SK-N-SH (cell line): ENCODE measurements at regions not wholly inside any gene's neighbourhood (a gene's known extent, or its start where the extent isn't known, plus 50 kb on each side); places are given as distances from the start of the nearest gene placed in this dataset.

Experiments used
- CTCF ChIA-PET: fragments of 300-600, 350-600 bp; formaldehyde crosslinking; extraction: SDS; loops from one replicate; lab custom pipeline; 2021; lab: Yijun Ruan, JAX
- POLR2A ChIA-PET: fragments of 350-600 bp; sonication (Branson Sonifier 250); formaldehyde crosslinking; extraction: SDS; loops from one replicate; lab custom pipeline; 2020; ENCODE audit warnings: antibody characterized with exemption, inconsistent platforms; lab: Yijun Ruan, JAX
- DNase-seq: peaks from one replicate; pipeline ENCODE4 v3.0.0; 2012
- H2AFZ ChIP-seq: fragments of 200-600 bp; sonication (generic); 2 replicates; pipeline ENCODE4 v1.8.1; 2016; ENCODE audit warnings: antibody characterized with exemption, mild to moderate bottlenecking, low read depth
- H3F3A ChIP-seq: fragments of 200-600 bp; sonication (generic); replicated peaks from 2 replicates; pipeline ENCODE3; 2016; ENCODE audit warnings: antibody characterized with exemption, mild to moderate bottlenecking; ENCODE audit not compliant: insufficient read depth
- H3K27ac ChIP-seq, 2 experiments: fragments of 200-500 bp in 1 of 2; fragments of 200-600 bp in 1 of 2; sonication (Bioruptor generic) in 1 of 2; sonication (generic), shearing (Covaris generic) in 1 of 2; 2 replicates each; pipeline versions ENCODE4 v1.5.1 to v1.6.1; 2014 to 2016; ENCODE audit warnings: low read depth in 2 of 2, inconsistent platforms in 1 of 2, low read length in 1 of 2, mild to moderate bottlenecking in 1 of 2, mixed read lengths in 1 of 2
- H3K27me3 ChIP-seq: fragments of 200-600 bp; sonication (generic), shearing (Covaris generic); 2 replicates; pipeline ENCODE4 v1.6.1; 2016; ENCODE audit warnings: mixed run types; ENCODE audit not compliant: insufficient read depth
- H3K36me3 ChIP-seq, 2 experiments: fragments of 200-500 bp in 1 of 2; fragments of 200-600 bp in 1 of 2; sonication (Bioruptor generic) in 1 of 2; sonication (generic) in 1 of 2; replicated peaks in 1 of 2; 2 replicates each; pipeline versions ENCODE3 to v1.5.1; 2014 to 2016; ENCODE audit warnings: low read length in 1 of 2, mild to moderate bottlenecking in 1 of 2; ENCODE audit not compliant: insufficient read depth in 2 of 2, control insufficient read depth in 1 of 2
- H3K4me1 ChIP-seq, 2 experiments: fragments of 200-500 bp in 1 of 2; fragments of 200-600 bp in 1 of 2; sonication (Bioruptor generic) in 1 of 2; sonication (generic), shearing (Covaris generic) in 1 of 2; 2 replicates each; pipeline versions ENCODE4 v1.5.1 to v1.6.1; 2014 to 2016; ENCODE audit warnings: low read depth in 1 of 2, low read length in 1 of 2, mixed run types in 1 of 2; ENCODE audit not compliant: insufficient read depth in 2 of 2, control insufficient read depth in 1 of 2
- H3K4me2 ChIP-seq: fragments of 200-600 bp; sonication (generic), shearing (Covaris generic); 2 replicates; pipeline ENCODE4 v1.6.1; 2017; ENCODE audit warnings: mixed run types
- H3K4me3 ChIP-seq, 2 experiments: fragments of 200-500 bp in 1 of 2; fragments of 200-600 bp in 1 of 2; sonication (Bioruptor generic) in 1 of 2; sonication (generic), shearing (Covaris generic) in 1 of 2; 2 replicates each; pipeline versions ENCODE4 v1.5.1 to v1.8.1; 2014 to 2016; ENCODE audit warnings: low read depth in 2 of 2, inconsistent platforms in 1 of 2, low read length in 1 of 2, mild to moderate bottlenecking in 1 of 2, mixed read lengths in 1 of 2, moderate library complexity in 1 of 2
- H3K79me2 ChIP-seq: fragments of 200-600 bp; sonication (generic); 2 replicates; pipeline ENCODE4 v1.8.1; 2017; ENCODE audit warnings: mild to moderate bottlenecking; ENCODE audit not compliant: insufficient read depth
- H3K9ac ChIP-seq: fragments of 200-600 bp; sonication (generic); 2 replicates; pipeline ENCODE4 v1.6.1; 2017; ENCODE audit warnings: mixed run types
- H3K9me2 ChIP-seq: fragments of 200-600 bp; sonication (generic); 2 replicates; pipeline ENCODE4 v1.6.1; 2017; ENCODE audit warnings: mixed run types
- H3K9me3 ChIP-seq: fragments of 200-600 bp; sonication (generic); 2 replicates; pipeline ENCODE4 v1.6.1; 2017; ENCODE audit warnings: mixed run types, mild to moderate bottlenecking, moderate library complexity
- H4K20me1 ChIP-seq: fragments of 200-600 bp; sonication (generic); 2 replicates; pipeline ENCODE4 v1.6.1; 2017; ENCODE audit warnings: mild to moderate bottlenecking, mixed run types; ENCODE audit not compliant: insufficient read depth
- CHD2 ChIP-seq: fragments of 150-350 bp; IDR thresholded peaks from 2 replicates; pipeline ENCODE4 v1.6.1; 2018; ENCODE audit warnings: low read length; ENCODE audit not compliant: partially characterized antibody
- JUND ChIP-seq: IDR thresholded peaks from 2 replicates; pipeline ENCODE4 v1.4.0; 2012
- MEF2A ChIP-seq: IDR thresholded peaks from 2 replicates; pipeline ENCODE4 v1.4.0; 2012; ENCODE audit warnings: low read depth, borderline replicate concordance
- MXI1 ChIP-seq: IDR thresholded peaks from 2 replicates; pipeline ENCODE4 v1.6.1; 2012; ENCODE audit warnings: mild to moderate bottlenecking, low read depth, low read length, improper control_type of control experiment
- NRF1 ChIP-seq: IDR thresholded peaks from 2 replicates; pipeline ENCODE4 v1.6.1; 2012; ENCODE audit warnings: low read depth, mild to moderate bottlenecking, low read length
- RXRA ChIP-seq: IDR thresholded peaks from 2 replicates; pipeline ENCODE4 v1.4.0; 2012; ENCODE audit warnings: low read depth, mild to moderate bottlenecking, borderline replicate concordance
- WGBS: methylation state at CpG from one replicate; pipeline ENCODE4 v1.1.6; 2017; ENCODE audit warnings: low lambda C conversion rate; 5-methylcytosine and 5-hydroxymethylcytosine counted together
- TF ChIP-seq, protein P1 (sequence below): IDR thresholded peaks from 2 replicates; pipeline ENCODE4 v1.4.0; 2012; ENCODE audit warnings: low read depth, borderline replicate concordance
- TF ChIP-seq, protein P2 (sequence below): IDR thresholded peaks from 2 replicates; pipeline ENCODE4 v1.4.0; 2012; ENCODE audit warnings: low read depth, borderline replicate concordance
- TF ChIP-seq, protein P3 (sequence below): fragments of 150-350 bp; IDR thresholded peaks from 2 replicates; pipeline ENCODE4 v1.6.1; 2016; ENCODE audit warnings: mild to moderate bottlenecking, low read depth, low read length
- TF ChIP-seq, protein P4 (sequence below): IDR thresholded peaks from 2 replicates; pipeline ENCODE4 v1.6.1; 2012; ENCODE audit warnings: mild to moderate bottlenecking, low read depth, low read length, moderate library complexity

DNA sequence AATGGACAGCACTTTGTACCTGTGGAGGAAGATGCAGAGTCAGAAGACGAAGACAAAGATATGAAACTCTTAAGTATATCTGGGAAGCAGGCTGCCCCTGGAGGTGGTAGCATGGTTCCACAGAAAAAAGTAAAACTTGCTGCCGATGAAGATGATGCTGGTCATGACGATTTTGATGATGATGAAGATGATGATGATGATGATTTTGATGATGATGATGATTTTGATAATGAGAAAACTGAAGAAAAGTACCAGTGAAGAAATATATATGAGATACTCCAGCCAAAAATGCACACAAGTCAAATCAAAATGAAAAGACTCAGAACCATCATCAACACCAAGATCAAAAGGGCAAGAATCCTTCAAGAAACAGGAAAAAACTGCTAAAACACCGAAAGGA is 268.5 kb upstream of the EEF2KMT start:
- H3K79me2 ChIP-seq: no peaks in the 10 kb centered on the region
- TF ChIP-seq, protein P1, sequence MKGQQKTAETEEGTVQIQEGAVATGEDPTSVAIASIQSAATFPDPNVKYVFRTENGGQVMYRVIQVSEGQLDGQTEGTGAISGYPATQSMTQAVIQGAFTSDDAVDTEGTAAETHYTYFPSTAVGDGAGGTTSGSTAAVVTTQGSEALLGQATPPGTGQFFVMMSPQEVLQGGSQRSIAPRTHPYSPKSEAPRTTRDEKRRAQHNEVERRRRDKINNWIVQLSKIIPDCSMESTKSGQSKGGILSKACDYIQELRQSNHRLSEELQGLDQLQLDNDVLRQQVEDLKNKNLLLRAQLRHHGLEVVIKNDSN: no peak
- TF ChIP-seq JUND (no peak), NRF1 (no peak), MEF2A (no peak), MXI1 (no peak), RXRA (no peak), CHD2 (no peak)
- TF ChIP-seq, protein P2, sequence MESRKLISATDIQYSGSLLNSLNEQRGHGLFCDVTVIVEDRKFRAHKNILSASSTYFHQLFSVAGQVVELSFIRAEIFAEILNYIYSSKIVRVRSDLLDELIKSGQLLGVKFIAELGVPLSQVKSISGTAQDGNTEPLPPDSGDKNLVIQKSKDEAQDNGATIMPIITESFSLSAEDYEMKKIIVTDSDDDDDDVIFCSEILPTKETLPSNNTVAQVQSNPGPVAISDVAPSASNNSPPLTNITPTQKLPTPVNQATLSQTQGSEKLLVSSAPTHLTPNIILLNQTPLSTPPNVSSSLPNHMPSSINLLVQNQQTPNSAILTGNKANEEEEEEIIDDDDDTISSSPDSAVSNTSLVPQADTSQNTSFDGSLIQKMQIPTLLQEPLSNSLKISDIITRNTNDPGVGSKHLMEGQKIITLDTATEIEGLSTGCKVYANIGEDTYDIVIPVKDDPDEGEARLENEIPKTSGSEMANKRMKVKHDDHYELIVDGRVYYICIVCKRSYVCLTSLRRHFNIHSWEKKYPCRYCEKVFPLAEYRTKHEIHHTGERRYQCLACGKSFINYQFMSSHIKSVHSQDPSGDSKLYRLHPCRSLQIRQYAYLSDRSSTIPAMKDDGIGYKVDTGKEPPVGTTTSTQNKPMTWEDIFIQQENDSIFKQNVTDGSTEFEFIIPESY: no peak
- TF ChIP-seq, protein P3, sequence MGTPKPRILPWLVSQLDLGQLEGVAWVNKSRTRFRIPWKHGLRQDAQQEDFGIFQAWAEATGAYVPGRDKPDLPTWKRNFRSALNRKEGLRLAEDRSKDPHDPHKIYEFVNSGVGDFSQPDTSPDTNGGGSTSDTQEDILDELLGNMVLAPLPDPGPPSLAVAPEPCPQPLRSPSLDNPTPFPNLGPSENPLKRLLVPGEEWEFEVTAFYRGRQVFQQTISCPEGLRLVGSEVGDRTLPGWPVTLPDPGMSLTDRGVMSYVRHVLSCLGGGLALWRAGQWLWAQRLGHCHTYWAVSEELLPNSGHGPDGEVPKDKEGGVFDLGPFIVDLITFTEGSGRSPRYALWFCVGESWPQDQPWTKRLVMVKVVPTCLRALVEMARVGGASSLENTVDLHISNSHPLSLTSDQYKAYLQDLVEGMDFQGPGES: no peak
- TF ChIP-seq, protein P4, sequence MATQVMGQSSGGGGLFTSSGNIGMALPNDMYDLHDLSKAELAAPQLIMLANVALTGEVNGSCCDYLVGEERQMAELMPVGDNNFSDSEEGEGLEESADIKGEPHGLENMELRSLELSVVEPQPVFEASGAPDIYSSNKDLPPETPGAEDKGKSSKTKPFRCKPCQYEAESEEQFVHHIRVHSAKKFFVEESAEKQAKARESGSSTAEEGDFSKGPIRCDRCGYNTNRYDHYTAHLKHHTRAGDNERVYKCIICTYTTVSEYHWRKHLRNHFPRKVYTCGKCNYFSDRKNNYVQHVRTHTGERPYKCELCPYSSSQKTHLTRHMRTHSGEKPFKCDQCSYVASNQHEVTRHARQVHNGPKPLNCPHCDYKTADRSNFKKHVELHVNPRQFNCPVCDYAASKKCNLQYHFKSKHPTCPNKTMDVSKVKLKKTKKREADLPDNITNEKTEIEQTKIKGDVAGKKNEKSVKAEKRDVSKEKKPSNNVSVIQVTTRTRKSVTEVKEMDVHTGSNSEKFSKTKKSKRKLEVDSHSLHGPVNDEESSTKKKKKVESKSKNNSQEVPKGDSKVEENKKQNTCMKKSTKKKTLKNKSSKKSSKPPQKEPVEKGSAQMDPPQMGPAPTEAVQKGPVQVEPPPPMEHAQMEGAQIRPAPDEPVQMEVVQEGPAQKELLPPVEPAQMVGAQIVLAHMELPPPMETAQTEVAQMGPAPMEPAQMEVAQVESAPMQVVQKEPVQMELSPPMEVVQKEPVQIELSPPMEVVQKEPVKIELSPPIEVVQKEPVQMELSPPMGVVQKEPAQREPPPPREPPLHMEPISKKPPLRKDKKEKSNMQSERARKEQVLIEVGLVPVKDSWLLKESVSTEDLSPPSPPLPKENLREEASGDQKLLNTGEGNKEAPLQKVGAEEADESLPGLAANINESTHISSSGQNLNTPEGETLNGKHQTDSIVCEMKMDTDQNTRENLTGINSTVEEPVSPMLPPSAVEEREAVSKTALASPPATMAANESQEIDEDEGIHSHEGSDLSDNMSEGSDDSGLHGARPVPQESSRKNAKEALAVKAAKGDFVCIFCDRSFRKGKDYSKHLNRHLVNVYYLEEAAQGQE: no peak
- TF ChIP-seq, all 33 proteins: peak for 0
- no peak for DNase-seq
- Histone ChIP-seq H3K4me3 (no peak overlapping the region), H3K4me1 (no peaks in the 10 kb centered on the region), H3K27me3 (no peaks in the 10 kb centered on the region), H3K9me2 (no peaks in the 10 kb centered on the region), H3K27ac (no peak overlapping the region), H3K36me3 (no peaks in the 10 kb centered on the region), H3F3A (no peaks in the 10 kb centered on the region), H3K9me3 (no peaks in the 10 kb centered on the region), H2AFZ (no peak overlapping the region), H4K20me1 (no peaks in the 10 kb centered on the region), H3K9ac (no peak overlapping the region), H3K4me2 (no peak overlapping the region)
- 7% methylated on average over 4 of the region's 4 CpGs for WGBS
- ChIA-PET POLR2A (no interaction called here), CTCF (no interaction called here)
